Kidney (tissue), 13 donors: ENCODE measurements at regions not wholly inside any gene's neighbourhood (a gene's known extent, or its start where the extent isn't known, plus 50 kb on each side); places are given as distances from the start of the nearest gene placed in this dataset.

Source experiments
- DNase-seq, 5 donors: peaks; one replicate each; pipeline ENCODE4 v3.0.0-alpha.2; 2013 to 2020
- FAIRE-seq: peaks from 2 replicates; lab custom pipeline; 2012; peaks lifted over from hg19 to GRCh38; lab: Jason Lieb, UNC
- H3K27ac ChIP-seq, 2 donors: one replicate each; pipeline ENCODE4 v1.7.0; 2013; ENCODE audit warnings: low read depth in 2 of 2, low read length in 2 of 2, inconsistent platforms in 1 of 2
- H3K27me3 ChIP-seq: one replicate; pipeline ENCODE4 v1.7.1; 2013; ENCODE audit warnings: low read length, inconsistent platforms; ENCODE audit not compliant: control insufficient read depth, insufficient read depth
- H3K36me3 ChIP-seq, 3 donors: one replicate each; pipeline versions ENCODE4 v1.7.0 to v1.7.1; 2013; ENCODE audit warnings: low read length in 3 of 3, control low read depth in 1 of 3, inconsistent platforms in 1 of 3; ENCODE audit not compliant: insufficient read depth in 3 of 3, control insufficient read depth in 2 of 3
- H3K4me1 ChIP-seq, 3 donors: one replicate each; pipeline versions ENCODE4 v1.7.0 to v1.7.1; 2013; ENCODE audit warnings: low read length in 3 of 3, inconsistent platforms in 1 of 3, low read depth in 1 of 3; ENCODE audit not compliant: control insufficient read depth in 2 of 3, insufficient read depth in 2 of 3
- H3K4me3 ChIP-seq, 3 donors: one replicate each; pipeline versions ENCODE4 v1.7.0 to v1.8.1; 2013; ENCODE audit warnings: low read length in 3 of 3, control low read depth in 1 of 3, inconsistent platforms in 1 of 3
- H3K9ac ChIP-seq, 3 donors: one replicate each; pipeline versions ENCODE4 v1.7.0 to v1.7.1; 2013; ENCODE audit warnings: low read length in 3 of 3, control low read depth in 1 of 3, inconsistent platforms in 1 of 3
- H3K9me3 ChIP-seq, 3 donors: one replicate each; pipeline versions ENCODE4 v1.7.0 to v1.7.1; 2013; ENCODE audit warnings: low read length in 3 of 3, control low read depth in 1 of 3, inconsistent platforms in 1 of 3; ENCODE audit not compliant: control insufficient read depth in 2 of 3, insufficient read depth in 1 of 3
- CTCF ChIP-seq: IDR thresholded peaks from 3 replicates; pipeline ENCODE4 v1.5.1; 2012; ENCODE audit warnings: mild to moderate bottlenecking, moderate library complexity, borderline replicate concordance; ENCODE audit not compliant: insufficient read depth; ENCODE audit errors: extremely low read depth
- intact Hi-C: fragments of 100-400 bp; cut with DNase I; formaldehyde crosslinking; loops from one replicate; pipeline ENCODE4 v1.11.1; 2022
- donor health status: control.
- donor health status: control.
- donor health status: control.
- donor health status: control.
- donor health status: control.
- donor health status: DM: yes; HTN: yes; CAD: no.
- donor health status: Normal renal cell carcinoma (clear cell type).

- no peak for FAIRE-seq
- intact Hi-C loops: no loop called here
Measured at GRCh38 chr1:112169517-112169916, 180.0 kb upstream of the KCND3 start.

GRCh38 chr1:112172294-112172882 is 182.9 kb upstream of the KCND3 start:
- Histone ChIP-seq H3K4me1 (no peaks in the 10 kb centered on the region), H3K9ac (no peak overlapping the region), H3K27ac (no peak overlapping the region), H3K27me3 (no peaks in the 10 kb centered on the region), H3K4me3 (no peak overlapping the region), H3K9me3 (no peaks in the 10 kb centered on the region), H3K36me3 (no peaks in the 10 kb centered on the region)
- TF ChIP-seq CTCF: no peak
- FAIRE-seq (no peak), DNase-seq (peak in 4 of 5 donors; percentile 43 to 85 (median 68))
- intact Hi-C loops: no loop called here

More at GRCh38 chr1:112169517-112169916, 180.0 kb upstream of the KCND3 start:
- Histone ChIP-seq H3K27me3 (no peaks in the 10 kb centered on the region), H3K36me3 (no peaks in the 10 kb centered on the region), H3K4me3 (no peak overlapping the region), H3K27ac (no peak overlapping the region), H3K9me3 (no peaks in the 10 kb centered on the region), H3K9ac (no peak overlapping the region), H3K4me1 (no peaks in the 10 kb centered on the region)
- TF ChIP-seq CTCF: no peak
- DNase-seq: no peak

DNA sequence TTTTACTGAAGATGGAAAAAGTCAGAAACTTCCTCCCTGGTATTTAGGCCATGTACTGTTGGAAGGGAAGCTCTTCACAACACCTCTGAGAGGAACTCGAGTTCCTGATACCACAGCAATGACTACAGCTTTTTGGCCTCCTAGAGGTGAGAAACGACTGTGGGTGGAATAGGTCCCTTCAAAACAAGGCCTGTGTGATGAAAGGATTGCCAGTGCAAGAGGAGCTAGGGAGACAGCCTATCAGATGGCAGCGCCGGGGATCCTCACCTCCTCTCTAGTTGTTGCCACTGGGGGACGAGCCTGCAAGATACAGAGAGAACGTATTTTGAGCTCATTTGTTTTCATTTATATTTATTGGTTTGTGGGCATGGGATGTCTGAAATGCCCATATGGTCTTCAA is 187.8 kb upstream of the KCND3 start:
- TF ChIP-seq CTCF: no peak
- no peaks in the 10 kb centered on the region for H3K27me3 ChIP-seq
- H3K27ac ChIP-seq: no peak overlapping the region
- no peaks in the 10 kb centered on the region for H3K9me3 ChIP-seq
- H3K4me3 ChIP-seq: no peak overlapping the region
- no peak overlapping the region for H3K9ac ChIP-seq
- no peak for DNase-seq
- intact Hi-C loops: no loop called here
- no peak for FAIRE-seq
- no peaks in the 10 kb centered on the region for H3K4me1 ChIP-seq
- H3K36me3 ChIP-seq: no peaks in the 10 kb centered on the region

DNA sequence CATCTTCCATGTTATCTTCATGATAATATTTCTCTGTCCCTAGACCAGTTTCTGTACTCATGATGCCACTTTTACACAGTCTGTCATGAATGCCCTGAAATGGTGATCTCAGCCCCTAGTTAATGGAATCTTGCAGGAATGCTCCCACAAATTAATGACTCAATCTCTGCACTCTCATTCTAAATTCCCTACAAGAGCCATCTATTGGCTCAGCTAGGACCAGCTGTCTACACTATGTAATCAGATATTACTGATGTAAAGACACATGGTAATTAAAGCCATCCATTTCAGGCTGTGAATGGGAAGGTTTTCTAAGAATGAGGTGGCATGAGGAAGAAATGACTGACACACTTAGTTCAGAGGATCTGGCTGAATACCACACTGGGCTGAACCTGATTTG is 199.1 kb upstream of the KCND3 start:
- TF ChIP-seq CTCF: no peak
- intact Hi-C loops: no loop called here

More for the DNA sequence above, 199.1 kb upstream of the KCND3 start:
- H3K36me3 ChIP-seq: no peaks in the 10 kb centered on the region
- H3K4me1 ChIP-seq: no peaks in the 10 kb centered on the region
- FAIRE-seq (no peak), DNase-seq (no peak)
- H3K27ac ChIP-seq: no peak overlapping the region
- H3K9me3 ChIP-seq: no peaks in the 10 kb centered on the region
- no peak overlapping the region for H3K4me3 ChIP-seq
- no peaks in the 10 kb centered on the region for H3K27me3 ChIP-seq
- H3K9ac ChIP-seq: no peak overlapping the region
